CD4-positive, alpha-beta T cell treated with Interleukin-4 for 1 hour (primary cell): ENCODE measurements at regions not wholly inside any gene's neighbourhood (a gene's known extent, or its start where the extent isn't known, plus 50 kb on each side); places are given as distances from the start of the nearest gene placed in this dataset.
"Not testable (repeated sequence)": the region's sequence is repeated elsewhere in the genome, so short reads cannot be mapped to it uniquely, and the experiment has no call there.

Source experiments
- DNase-seq, 2 donors: peaks; one replicate each; pipeline ENCODE4 v3.0.0-alpha.2; 2020 to 2022

GRCh38 chr2:175872721-175873120 is 129.3 kb downstream of the LNPK start:
- DNase-seq, result no peak

- no peak for DNase-seq
Observed at GRCh38 chr2:175872005-175872348, 130.1 kb downstream of the LNPK start.

- DNase-seq, result no peak
Observed at GRCh38 chr2:175871331-175872004, 130.6 kb downstream of the LNPK start.

GRCh38 chr2:175865716-175866115 is 136.4 kb downstream of the LNPK start:
- DNase-seq, result no peak

GRCh38 chr2:175864137-175864850 is 137.8 kb downstream of the LNPK start:
- DNase-seq, result no peak

GRCh38 chr2:175861958-175862357 is 140.1 kb downstream of the LNPK start:
- no peak for DNase-seq

GRCh38 chr2:175855794-175856453 is 146.1 kb downstream of the LNPK start:
- no peak for DNase-seq

GRCh38 chr2:175855236-175855635 is 146.8 kb downstream of the LNPK start:
- no peak for DNase-seq

- DNase-seq, result no peak
Observed at GRCh38 chr2:175854665-175855064, 147.4 kb downstream of the LNPK start.

GRCh38 chr2:175854129-175854528 is 147.9 kb downstream of the LNPK start:
- no peak for DNase-seq

- no peak for DNase-seq
Observed at GRCh38 chr2:175853616-175853890, 148.5 kb downstream of the LNPK start.

- DNase-seq, result no peak
Observed at GRCh38 chr2:175852879-175853615, 149.0 kb downstream of the LNPK start.

- no peak for DNase-seq
Observed at GRCh38 chr2:175847128-175847527, 154.9 kb downstream of the LNPK start.

GRCh38 chr2:175844169-175844568 is 157.9 kb downstream of the LNPK start:
- no peak for DNase-seq

- DNase-seq, result no peak
Observed at GRCh38 chr2:175843625-175844024, 158.4 kb downstream of the LNPK start.

- no peak for DNase-seq
Observed at GRCh38 chr2:175842996-175843395, 159.1 kb downstream of the LNPK start.

GRCh38 chr2:175840765-175841164 is 161.3 kb downstream of the LNPK start:
- DNase-seq, result not testable (repeated sequence)

GRCh38 chr2:175840256-175840655 is 161.8 kb downstream of the LNPK start:
- no peak for DNase-seq

GRCh38 chr2:175838979-175839378 is 163.1 kb downstream of the LNPK start:
- no peak for DNase-seq

GRCh38 chr2:175837046-175837445 is 165.0 kb downstream of the LNPK start:
- DNase-seq, result no peak

- DNase-seq, result no peak
Observed at GRCh38 chr2:175836361-175836760, 165.7 kb downstream of the LNPK start.

GRCh38 chr2:175834477-175834876 is 167.6 kb downstream of the LNPK start:
- no peak for DNase-seq

- no peak for DNase-seq
Observed at GRCh38 chr2:175832866-175833265, 169.2 kb downstream of the LNPK start.

- no peak for DNase-seq
Observed at GRCh38 chr2:175829741-175830140, 172.3 kb downstream of the LNPK start.
